ENCODE measurements at regions not wholly inside any gene's neighbourhood (a gene's known extent, or its start where the extent isn't known, plus 50 kb on each side); places are given as distances from the start of the nearest gene placed in this dataset.

- TF ChIP-seq EZH2 (IDR thresholded peaks at IDR 0.05; ENCODE audit: borderline replicate concordance, low read depth, low read length, poor library complexity, severe bottlenecking) = no peak
- TF ChIP-seq, protein P1, sequence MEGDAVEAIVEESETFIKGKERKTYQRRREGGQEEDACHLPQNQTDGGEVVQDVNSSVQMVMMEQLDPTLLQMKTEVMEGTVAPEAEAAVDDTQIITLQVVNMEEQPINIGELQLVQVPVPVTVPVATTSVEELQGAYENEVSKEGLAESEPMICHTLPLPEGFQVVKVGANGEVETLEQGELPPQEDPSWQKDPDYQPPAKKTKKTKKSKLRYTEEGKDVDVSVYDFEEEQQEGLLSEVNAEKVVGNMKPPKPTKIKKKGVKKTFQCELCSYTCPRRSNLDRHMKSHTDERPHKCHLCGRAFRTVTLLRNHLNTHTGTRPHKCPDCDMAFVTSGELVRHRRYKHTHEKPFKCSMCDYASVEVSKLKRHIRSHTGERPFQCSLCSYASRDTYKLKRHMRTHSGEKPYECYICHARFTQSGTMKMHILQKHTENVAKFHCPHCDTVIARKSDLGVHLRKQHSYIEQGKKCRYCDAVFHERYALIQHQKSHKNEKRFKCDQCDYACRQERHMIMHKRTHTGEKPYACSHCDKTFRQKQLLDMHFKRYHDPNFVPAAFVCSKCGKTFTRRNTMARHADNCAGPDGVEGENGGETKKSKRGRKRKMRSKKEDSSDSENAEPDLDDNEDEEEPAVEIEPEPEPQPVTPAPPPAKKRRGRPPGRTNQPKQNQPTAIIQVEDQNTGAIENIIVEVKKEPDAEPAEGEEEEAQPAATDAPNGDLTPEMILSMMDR (conservative IDR thresholded peaks at IDR 0.05; ENCODE audit: low read depth, low read length) = no peak
Observed at GRCh38 chr3:153503873-153504272, 341.8 kb downstream of the RAP2B start.
